ENCODE measurements at regions not wholly inside any gene's neighbourhood (a gene's known extent, or its start where the extent isn't known, plus 50 kb on each side); places are given as distances from the start of the nearest gene placed in this dataset.

- no peak overlapping the region for H3K27ac ChIP-seq
- no peaks in the 10 kb centered on the region for H3K36me3 ChIP-seq
- ATAC-seq (no peak), DNase-seq (no peak)
- no peak overlapping the region for H3K4me3 ChIP-seq
- no peak for TF ChIP-seq CTCF (IDR thresholded peaks at IDR 0.05)
- H3K27me3 ChIP-seq = peaks cover 0 to 6% of the 10 kb centered on the region in 2 donors
- no peaks in the 10 kb centered on the region for H3K4me1 ChIP-seq
- no peaks in the 10 kb centered on the region for H3K9me3 ChIP-seq
- intact Hi-C loops (cut with DNase I) = no loop called here
These were observed 196.5 kb upstream of the TSHZ3 start for GRCh38 chr19:31545777-31546176.

GRCh38 chr19:31546205-31546960, 197.1 kb upstream of the TSHZ3 start:
- Histone ChIP-seq H3K4me1 (no peaks in the 10 kb centered on the region), H3K27me3 (peaks cover 0 to 6% of the 10 kb centered on the region in 2 donors), H3K36me3 (no peaks in the 10 kb centered on the region), H3K9me3 (no peaks in the 10 kb centered on the region), H3K4me3 (no peak overlapping the region), H3K27ac (no peak overlapping the region)
- DNase-seq (no peak), ATAC-seq (no peak)
- no peak for TF ChIP-seq CTCF (IDR thresholded peaks at IDR 0.05)
- intact Hi-C loops (cut with DNase I) = no loop called here

GRCh38 chr19:31548941-31549340, 199.7 kb upstream of the TSHZ3 start:
- ATAC-seq (no peak), DNase-seq (no peak)
- no peaks in the 10 kb centered on the region for H3K36me3 ChIP-seq
- no peak overlapping the region for H3K4me3 ChIP-seq
- H3K27ac ChIP-seq = no peak overlapping the region
- no peak for TF ChIP-seq CTCF (IDR thresholded peaks at IDR 0.05)
- no peaks in the 10 kb centered on the region for H3K4me1 ChIP-seq
- H3K9me3 ChIP-seq = no peaks in the 10 kb centered on the region
- intact Hi-C loops (cut with DNase I) = no loop called here
- H3K27me3 ChIP-seq = no peaks in the 10 kb centered on the region

GRCh38 chr19:31553112-31553845, 204.0 kb upstream of the TSHZ3 start:
- DNase-seq (peak in 2 of 4 donors; percentile 16 to 30), ATAC-seq (no peak)
- Histone ChIP-seq H3K4me3 (no peak overlapping the region), H3K9me3 (peaks cover 0 to under 1% of the 10 kb centered on the region in 2 donors), H3K27me3 (no peaks in the 10 kb centered on the region), H3K36me3 (no peaks in the 10 kb centered on the region), H3K27ac (no peak overlapping the region), H3K4me1 (no peaks in the 10 kb centered on the region)
- TF ChIP-seq CTCF (IDR thresholded peaks at IDR 0.05) = no peak
- intact Hi-C loops (cut with DNase I) = no loop called here

GRCh38 chr19:31553846-31554215, 204.6 kb upstream of the TSHZ3 start:
- no peak overlapping the region for H3K4me3 ChIP-seq
- no peak overlapping the region for H3K27ac ChIP-seq
- peaks cover 0 to 6% of the 10 kb centered on the region in 2 donors for H3K9me3 ChIP-seq
- ATAC-seq (peak; percentile 59), DNase-seq (peak in 1 of 4 donors; percentile 55)
- no peak for TF ChIP-seq CTCF (IDR thresholded peaks at IDR 0.05)
- H3K27me3 ChIP-seq = no peaks in the 10 kb centered on the region
- intact Hi-C loops (cut with DNase I) = no loop called here
- no peaks in the 10 kb centered on the region for H3K4me1 ChIP-seq
- H3K36me3 ChIP-seq = no peaks in the 10 kb centered on the region
